HG03135 (cell line): ENCODE measurements at regions not wholly inside any gene's neighbourhood (a gene's known extent, or its start where the extent isn't known, plus 50 kb on each side); places are given as distances from the start of the nearest gene placed in this dataset.
"Not testable (repeated sequence)": the region's sequence is repeated elsewhere in the genome, so short reads cannot be mapped to it uniquely, and the experiment has no call there.

ENCODE experiments used
- ATAC-seq: cut with Tn5 transposase; IDR thresholded peaks from one replicate; pipeline ENCODE4 v1.9.1; 2021; ENCODE audit warnings: mild to moderate bottlenecking, moderate library complexity; ENCODE audit not compliant: unreplicated experiment

GRCh38 chr2:7368211-7368610 lies 451.0 kb downstream of the RNF144A start:
- no peak for ATAC-seq

- ATAC-seq: no peak
These were observed 455.9 kb downstream of the RNF144A start for GRCh38 chr2:7373156-7373555.

GRCh38 chr2:7375901-7376300 lies 458.7 kb downstream of the RNF144A start:
- ATAC-seq: no peak

- no peak for ATAC-seq
These were observed 460.8 kb downstream of the RNF144A start for GRCh38 chr2:7377916-7378569.

- no peak for ATAC-seq
These were observed 461.4 kb downstream of the RNF144A start for GRCh38 chr2:7378591-7378990.

- ATAC-seq: no peak
These were observed 462.6 kb downstream of the RNF144A start for GRCh38 chr2:7379799-7380198.

GRCh38 chr2:7384773-7385349 lies 467.6 kb downstream of the RNF144A start:
- ATAC-seq: no peak

GRCh38 chr2:7390311-7390710 lies 473.1 kb downstream of the RNF144A start:
- not testable (repeated sequence) for ATAC-seq

- no peak for ATAC-seq
These were observed 475.0 kb downstream of the RNF144A start for GRCh38 chr2:7392076-7392787.

- no peak for ATAC-seq
These were observed 477.0 kb downstream of the RNF144A start for GRCh38 chr2:7394195-7394594.

- no peak for ATAC-seq
These were observed 483.4 kb downstream of the RNF144A start for GRCh38 chr2:7400628-7401027.

- no peak for ATAC-seq
These were observed 486.0 kb downstream of the RNF144A start for GRCh38 chr2:7403092-7403775.

GRCh38 chr2:7405861-7406715 lies 488.9 kb downstream of the RNF144A start:
- ATAC-seq: no peak

- no peak for ATAC-seq
These were observed 489.8 kb downstream of the RNF144A start for GRCh38 chr2:7407001-7407400.

GRCh38 chr2:7407906-7408680 lies 490.9 kb downstream of the RNF144A start:
- ATAC-seq: no peak

- no peak for ATAC-seq
These were observed 494.5 kb downstream of the RNF144A start for GRCh38 chr2:7411691-7412090.

GRCh38 chr2:7417845-7418742 lies 500.9 kb downstream of the RNF144A start:
- ATAC-seq: no peak

- no peak for ATAC-seq
These were observed 502.0 kb downstream of the RNF144A start for GRCh38 chr2:7419186-7419585.

- no peak for ATAC-seq
These were observed 502.7 kb downstream of the RNF144A start for GRCh38 chr2:7419814-7420311.
